ENCODE measurements at regions not wholly inside any gene's neighbourhood (a gene's known extent, or its start where the extent isn't known, plus 50 kb on each side); places are given as distances from the start of the nearest gene placed in this dataset.
"Not testable (repeated sequence)": the region's sequence is repeated elsewhere in the genome, so short reads cannot be mapped to it uniquely, and the experiment has no call there.

GRCh38 chr12:76670776-76671175 is 93.1 kb upstream of the ZDHHC17 start:
- no peaks in the 10 kb centered on the region for H3K9me3 ChIP-seq (ENCODE audit: low read depth)
- H3F3A ChIP-seq (ENCODE audit: low read depth) = peaks cover 10% of the 10 kb centered on the region
- no peak for DNase-seq (ENCODE audit: low spot score)
- no peak overlapping the region for H3K4me2 ChIP-seq
- H3K27ac ChIP-seq = no peak overlapping the region
- Mint-ChIP-seq H3K36me3 (no peaks in the 10 kb centered on the region), H3K9me3 (peaks cover 8% of the 10 kb centered on the region), H3K4me3 (no peak overlapping the region), H3K4me1 (peaks cover 3% of the 10 kb centered on the region), H3K27ac (no peak overlapping the region), H3K27me3 (ENCODE audit: insufficient read depth, low read depth) (no peaks in the 10 kb centered on the region)
- no peaks in the 10 kb centered on the region for H4K20me1 ChIP-seq (ENCODE audit: low read depth)
- H3K9ac ChIP-seq = no peak overlapping the region
- no peak for TF ChIP-seq EZH2 (IDR thresholded peaks at IDR 0.05)
- no peaks in the 10 kb centered on the region for H3K79me2 ChIP-seq (ENCODE audit: low read depth)
- peaks cover 8% of the 10 kb centered on the region for H3K4me1 ChIP-seq
- no peak overlapping the region for H3K4me3 ChIP-seq
- H2AFZ ChIP-seq (replicated peaks) = no peak overlapping the region
- H3K27me3 ChIP-seq = no peaks in the 10 kb centered on the region
- no peaks in the 10 kb centered on the region for H3K36me3 ChIP-seq

GRCh38 chr12:76674669-76675315 is 89.1 kb upstream of the ZDHHC17 start:
- no peak for DNase-seq (ENCODE audit: low spot score)
- no peak overlapping the region for H3K4me3 Mint-ChIP-seq
- TF ChIP-seq EZH2phosphoT487 (IDR thresholded peaks at IDR 0.05) (no peak), EZH2 (IDR thresholded peaks at IDR 0.05) (no peak), CTCF (IDR thresholded peaks at IDR 0.05) (no peak)
- H3K4me1 ChIP-seq = no peaks in the 10 kb centered on the region
- no peak overlapping the region for H3K27ac Mint-ChIP-seq
- H3K9ac ChIP-seq = no peak overlapping the region
- peaks cover 2% of the 10 kb centered on the region for H3K27me3 Mint-ChIP-seq (ENCODE audit: insufficient read depth, low read depth)
- H2AFZ ChIP-seq (replicated peaks) = no peak overlapping the region
- no peaks in the 10 kb centered on the region for H3K27me3 ChIP-seq
- no peak overlapping the region for H3K4me2 ChIP-seq
- H3F3A ChIP-seq (ENCODE audit: low read depth) = peaks cover 10% of the 10 kb centered on the region
- no peaks in the 10 kb centered on the region for H3K9me3 ChIP-seq (ENCODE audit: low read depth)
- no peaks in the 10 kb centered on the region for H4K20me1 ChIP-seq (ENCODE audit: low read depth)
- no peaks in the 10 kb centered on the region for H3K36me3 ChIP-seq
- no peak overlapping the region for H3K4me3 ChIP-seq
- peaks cover 8% of the 10 kb centered on the region for H3K9me3 Mint-ChIP-seq
- H3K79me2 ChIP-seq (ENCODE audit: low read depth) = no peaks in the 10 kb centered on the region
- H3K27ac ChIP-seq = no peak overlapping the region
- H3K4me1 Mint-ChIP-seq = no peaks in the 10 kb centered on the region
- no peaks in the 10 kb centered on the region for H3K36me3 Mint-ChIP-seq

GRCh38 chr12:76676261-76676660 is 87.7 kb upstream of the ZDHHC17 start:
- not testable (repeated sequence) for H3K36me3 Mint-ChIP-seq; H3K9ac ChIP-seq; H4K20me1 ChIP-seq (ENCODE audit: low read depth); H3K27ac ChIP-seq; H3K9me3 ChIP-seq (ENCODE audit: low read depth); H2AFZ ChIP-seq (replicated peaks); H3K27me3 ChIP-seq; H3K27me3 Mint-ChIP-seq (ENCODE audit: insufficient read depth, low read depth); H3K4me2 ChIP-seq; H3K4me3 ChIP-seq; H3K4me3 Mint-ChIP-seq; H3K4me1 Mint-ChIP-seq; H3F3A ChIP-seq (ENCODE audit: low read depth); H3K79me2 ChIP-seq (ENCODE audit: low read depth); H3K9me3 Mint-ChIP-seq; H3K27ac Mint-ChIP-seq; DNase-seq (ENCODE audit: low spot score); H3K4me1 ChIP-seq; H3K36me3 ChIP-seq

GRCh38 chr12:76678992-76679391 is 84.9 kb upstream of the ZDHHC17 start:
- Histone ChIP-seq H2AFZ (replicated peaks) (no peak overlapping the region), H3K9me3 (ENCODE audit: low read depth) (no peaks in the 10 kb centered on the region), H3K27me3 (no peaks in the 10 kb centered on the region), H3K4me3 (no peak overlapping the region), H3K36me3 (no peaks in the 10 kb centered on the region), H3K9ac (no peak overlapping the region), H3K79me2 (ENCODE audit: low read depth) (no peaks in the 10 kb centered on the region), H3K4me1 (no peaks in the 10 kb centered on the region), H3K4me2 (no peak overlapping the region), H4K20me1 (ENCODE audit: low read depth) (no peaks in the 10 kb centered on the region), H3F3A (ENCODE audit: low read depth) (no peaks in the 10 kb centered on the region), H3K27ac (no peak overlapping the region)
- no peak for TF ChIP-seq EZH2 (IDR thresholded peaks at IDR 0.05)
- TF ChIP-seq CTCF (IDR thresholded peaks at IDR 0.05) = no peak
- TF ChIP-seq EZH2phosphoT487 (IDR thresholded peaks at IDR 0.05) = no peak
- Mint-ChIP-seq H3K36me3 (no peaks in the 10 kb centered on the region), H3K27me3 (ENCODE audit: insufficient read depth, low read depth) (peaks cover 2% of the 10 kb centered on the region), H3K9me3 (no peaks in the 10 kb centered on the region), H3K27ac (no peak overlapping the region), H3K4me1 (peaks cover 6% of the 10 kb centered on the region), H3K4me3 (no peak overlapping the region)
- DNase-seq (ENCODE audit: low spot score) = no peak
